IMR-90 (cell line): ENCODE measurements at regions not wholly inside any gene's neighbourhood (a gene's known extent, or its start where the extent isn't known, plus 50 kb on each side); places are given as distances from the start of the nearest gene placed in this dataset.

ENCODE experiments used
- ATAC-seq: fragments of 200-7000 bp; cut with Tn5 transposase; 2 replicates; pipeline ENCODE4 v1.9.1; 2020; ENCODE audit warnings: low read depth, mild to moderate bottlenecking, moderate library complexity
- BruUV-seq: library from RNA; stranded (reverse); fragments of 400-500 nt; replicated peaks from 2 replicates; lab custom pipeline; 2021; lab: Mats Ljungman, UMichigan
- CTCF ChIA-PET: fragments of 300-600 bp; formaldehyde crosslinking; extraction: SDS; loops from one replicate; lab custom pipeline; 2021; ENCODE audit warnings: antibody characterized with exemption; lab: Yijun Ruan, JAX
- POLR2A ChIA-PET: fragments of 300-600 bp; sonication (Branson Sonifier 250); formaldehyde crosslinking; loops from one replicate; lab custom pipeline; 2022; ENCODE audit warnings: antibody characterized with exemption; ENCODE audit not compliant: unreplicated experiment; lab: Charles Lee
- DNase-seq: peaks from one replicate; pipeline ENCODE4 v3.0.0; 2013
- H2AFZ ChIP-seq: replicated peaks from 2 replicates; pipeline ENCODE3; 2013; ENCODE audit warnings: low read length, mild to moderate bottlenecking; ENCODE audit not compliant: poor library complexity
- H2AK5ac ChIP-seq: 2 replicates; pipeline ENCODE4 v1.6.1; 2013; ENCODE audit warnings: low read depth, low read length, inconsistent platforms
- H2AK9ac ChIP-seq: replicated peaks from 2 replicates; pipeline ENCODE3; 2013; ENCODE audit warnings: mild to moderate bottlenecking, low read depth, low read length, moderate library complexity; ENCODE audit not compliant: poor library complexity
- H2BK120ac ChIP-seq: 2 replicates; pipeline ENCODE4 v1.6.1; 2013; ENCODE audit warnings: low read depth, low read length, inconsistent platforms
- H2BK15ac ChIP-seq: 3 replicates; pipeline ENCODE4 v1.6.1; 2013; ENCODE audit warnings: low read depth, low read length, inconsistent platforms
- H2BK20ac ChIP-seq: 2 replicates; pipeline ENCODE4 v1.6.1; 2013; ENCODE audit warnings: low read depth, mild to moderate bottlenecking, inconsistent platforms, low read length, moderate library complexity
- H2BK5ac ChIP-seq: 2 replicates; pipeline ENCODE4 v1.6.1; 2013; ENCODE audit warnings: mild to moderate bottlenecking, low read depth, low read length, inconsistent platforms; ENCODE audit not compliant: poor library complexity, severe bottlenecking
- H3K14ac ChIP-seq: replicated peaks from 2 replicates; pipeline ENCODE4 v1.6.1; 2013; ENCODE audit warnings: low read depth, low read length, inconsistent platforms
- H3K18ac ChIP-seq: 2 replicates; pipeline ENCODE4 v1.6.1; 2013; ENCODE audit warnings: low read depth, low read length, control low read depth
- H3K23ac ChIP-seq: 2 replicates; pipeline ENCODE4 v1.6.1; 2013; ENCODE audit warnings: low read depth, low read length, inconsistent platforms
- H3K27ac ChIP-seq: 2 replicates; pipeline ENCODE4 v1.5.1; 2013; ENCODE audit warnings: mild to moderate bottlenecking, control low read depth, low read length; ENCODE audit not compliant: insufficient read depth
- H3K27me3 ChIP-seq: 2 replicates; pipeline ENCODE4 v1.6.1; 2013; ENCODE audit warnings: low read length; ENCODE audit not compliant: control insufficient read depth, insufficient read depth
- H3K36me3 ChIP-seq: 2 replicates; pipeline ENCODE4 v1.6.1; 2013; ENCODE audit warnings: low read length, mixed read lengths; ENCODE audit not compliant: control insufficient read depth, insufficient read depth
- H3K4ac ChIP-seq: 2 replicates; pipeline ENCODE4 v1.6.1; 2013; ENCODE audit warnings: low read depth, low read length, inconsistent platforms
- H3K4me1 ChIP-seq: 2 replicates; pipeline ENCODE4 v1.6.1; 2013; ENCODE audit warnings: low read length, mixed read lengths; ENCODE audit not compliant: control insufficient read depth, insufficient read depth
- H3K4me2 ChIP-seq: 2 replicates; pipeline ENCODE4 v1.6.1; 2013; ENCODE audit warnings: low read depth, mild to moderate bottlenecking, control low read depth, low read length, moderate library complexity
- H3K4me3 ChIP-seq: 2 replicates; pipeline ENCODE4 v1.5.1; 2013; ENCODE audit warnings: low read depth, mild to moderate bottlenecking, control low read depth, low read length, moderate library complexity; ENCODE audit not compliant: insufficient read depth
- H3K56ac ChIP-seq: 2 replicates; pipeline ENCODE4 v1.6.1; 2013; ENCODE audit warnings: low read length, inconsistent platforms; ENCODE audit not compliant: insufficient read depth; ENCODE audit errors: extremely low read depth
- H3K79me1 ChIP-seq, 2 experiments: 2 replicates each; pipeline ENCODE4 v1.6.1; 2013; ENCODE audit warnings: low read length in 2 of 2, inconsistent platforms in 1 of 2, low read depth in 1 of 2
- H3K9ac ChIP-seq: 2 replicates; pipeline ENCODE4 v1.6.1; 2013; ENCODE audit warnings: low read depth, low read length, control low read depth
- H3K9me1 ChIP-seq: 2 replicates; pipeline ENCODE4 v1.6.1; 2013; ENCODE audit warnings: low read length, inconsistent platforms; ENCODE audit not compliant: insufficient read depth
- H3K9me3 ChIP-seq: 2 replicates; pipeline ENCODE4 v1.6.1; 2013; ENCODE audit warnings: low read length; ENCODE audit not compliant: control insufficient read depth, insufficient read depth
- H4K20me1 ChIP-seq: 2 replicates; pipeline ENCODE4 v1.6.1; 2013; ENCODE audit warnings: low read length, inconsistent platforms; ENCODE audit not compliant: insufficient read depth
- H4K5ac ChIP-seq: 2 replicates; pipeline ENCODE4 v1.6.1; 2013; ENCODE audit warnings: mild to moderate bottlenecking, low read depth, low read length, control low read depth
- H4K8ac ChIP-seq, 2 experiments: 2 replicates each; pipeline ENCODE4 v1.6.1; 2013; ENCODE audit warnings: low read depth in 2 of 2, low read length in 2 of 2, control low read depth in 1 of 2, inconsistent platforms in 1 of 2
- H4K91ac ChIP-seq: 2 replicates; pipeline ENCODE4 v1.6.1; 2013; ENCODE audit warnings: low read depth, low read length, inconsistent platforms; ENCODE audit not compliant: insufficient read depth
- BHLHE40 ChIP-seq: fragments of 150-350 bp; IDR thresholded peaks from 2 replicates; pipeline ENCODE4 v1.6.1; 2016; ENCODE audit warnings: mild to moderate bottlenecking, low read depth, low read length
- CEBPB ChIP-seq: IDR thresholded peaks from 2 replicates; pipeline ENCODE4 v1.6.1; 2012; ENCODE audit warnings: low read depth, low read length, improper control_type of control experiment
- CHD1 ChIP-seq: IDR thresholded peaks from 2 replicates; pipeline ENCODE4 v1.6.1; 2012; ENCODE audit warnings: low read depth, low read length, improper control_type of control experiment
- FOS ChIP-seq: fragments of 150-350 bp; IDR thresholded peaks from 2 replicates; pipeline ENCODE4 v1.6.1; 2016; ENCODE audit warnings: low read depth, low read length
- MAFK ChIP-seq: IDR thresholded peaks from 2 replicates; pipeline ENCODE4 v1.6.1; 2012; ENCODE audit warnings: low read depth, low read length, improper control_type of control experiment
- MAZ ChIP-seq: IDR thresholded peaks from 2 replicates; pipeline ENCODE4 v1.6.1; 2012; ENCODE audit warnings: low read depth, mild to moderate bottlenecking, low read length, improper control_type of control experiment, moderate library complexity, borderline replicate concordance
- MXI1 ChIP-seq: IDR thresholded peaks from 2 replicates; pipeline ENCODE4 v1.6.1; 2012; ENCODE audit warnings: low read depth, mild to moderate bottlenecking, low read length, moderate library complexity, borderline replicate concordance
- NFE2L2 ChIP-seq: fragments of 150-350 bp; IDR thresholded peaks from 2 replicates; pipeline ENCODE4 v1.6.1; 2016; ENCODE audit warnings: low read depth, mild to moderate bottlenecking, low read length
- POLR2A ChIP-seq: IDR thresholded peaks from 2 replicates; pipeline ENCODE4 v1.6.1; 2012; ENCODE audit warnings: mild to moderate bottlenecking, low read depth, low read length
- RAD21 ChIP-seq: IDR thresholded peaks from 2 replicates; pipeline ENCODE4 v1.6.1; 2012; ENCODE audit warnings: low read length, improper control_type of control experiment
- RCOR1 ChIP-seq: IDR thresholded peaks from 2 replicates; pipeline ENCODE4 v1.6.1; 2012; ENCODE audit warnings: mild to moderate bottlenecking, low read length, improper control_type of control experiment; ENCODE audit not compliant: insufficient replicate concordance
- RFX5 ChIP-seq: IDR thresholded peaks from 2 replicates; pipeline ENCODE4 v1.8.0; 2012; ENCODE audit warnings: low read depth, mild to moderate bottlenecking, low read length, moderate library complexity
- SMC3 ChIP-seq: fragments of 150-350 bp; IDR thresholded peaks from 2 replicates; pipeline ENCODE4 v1.6.1; 2016; ENCODE audit warnings: low read depth, mild to moderate bottlenecking, antibody characterized with exemption, low read length, moderate library complexity
- WGBS, 2 experiments: methylation state at CpG; one replicate each; pipeline versions ENCODE4 v1.1.5 to v1.1.7; 2013; ENCODE audit warnings: missing lambda C conversion rate in 2 of 2; ENCODE audit not compliant: insufficient read length in 1 of 2; ENCODE audit errors: extremely low coverage in 2 of 2; 5-methylcytosine and 5-hydroxymethylcytosine counted together
- dilution Hi-C: fragments of 300-500 bp; cut with HindIII; formaldehyde crosslinking; loops from one replicate; pipeline ENCODE4 v1.14.3; 2018; ENCODE audit warnings: low sequenced_read_pairs; ENCODE audit not compliant: unreplicated experiment
- in situ Hi-C: fragments of 300-500 bp; cut with MboI; formaldehyde crosslinking; loops from 3 replicates; pipeline ENCODE4 v1.14.3; 2019; ENCODE audit warnings: low sequenced_read_pairs, inconsistent platforms, mixed read lengths
- intact Hi-C: fragments of 100-400 bp; cut with micrococcal nuclease; formaldehyde crosslinking; loops from 2 replicates; pipeline ENCODE4 v1.10.0; 2022
- TF ChIP-seq, protein P1 (sequence below): fragments of 150-350 bp; IDR thresholded peaks from 2 replicates; pipeline ENCODE4 v1.6.1; 2016; ENCODE audit warnings: low read depth, mild to moderate bottlenecking, low read length, moderate library complexity, borderline replicate concordance
- TF ChIP-seq, protein P2 (sequence below): conservative IDR thresholded peaks from 2 replicates; pipeline ENCODE4 v1.5.1; 2012; ENCODE audit warnings: mild to moderate bottlenecking, low read depth, low read length, improper control_type of control experiment
- TF ChIP-seq, protein P3 (sequence below): fragments of 150-350 bp; IDR thresholded peaks from 2 replicates; pipeline ENCODE4 v1.6.1; 2017; ENCODE audit warnings: mild to moderate bottlenecking, antibody characterized with exemption, low read length, low read depth

DNA sequence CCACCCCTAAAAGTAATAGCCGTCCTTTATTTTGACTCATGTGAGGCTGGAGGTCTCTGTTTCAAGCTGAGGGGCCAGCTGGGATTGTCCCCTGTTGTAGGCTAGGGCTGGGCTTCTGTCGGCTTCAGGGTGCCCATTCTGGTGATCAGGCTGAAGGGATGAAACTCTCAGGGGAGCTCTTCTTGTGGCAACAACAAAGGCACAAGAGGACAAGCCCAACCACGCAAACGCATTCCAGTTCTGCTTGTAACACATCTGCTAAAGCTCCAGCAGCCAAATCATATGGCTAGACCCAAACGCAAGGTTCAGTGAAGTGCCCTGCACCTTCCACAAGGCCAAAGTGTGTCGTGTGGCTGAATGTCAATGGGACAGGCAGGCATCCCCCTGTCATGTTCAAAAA, 405.7 kb downstream of the INHBA start:
- ATAC-seq = no peak
- Histone ChIP-seq H3K79me1 (no peaks in the 10 kb centered on the region), H2BK120ac (no peak overlapping the region), H4K20me1 (no peaks in the 10 kb centered on the region), H2AK5ac (0 out of 2 replicates have a peak overlapping the region, but pooled peaks have one; percentile 33), H4K8ac (no peak overlapping the region), H3K4me1 (no peaks in the 10 kb centered on the region), H3K9me3 (no peaks in the 10 kb centered on the region), H3K4ac (no peak overlapping the region), H3K23ac (no peak overlapping the region), H3K9me1 (no peaks in the 10 kb centered on the region), H3K9ac (no peak overlapping the region), H3K27me3 (no peaks in the 10 kb centered on the region), H3K4me2 (no peak overlapping the region), H2AFZ (peak overlapping the region; percentile 70), H3K27ac (no peak overlapping the region), H4K5ac (no peak overlapping the region), H3K36me3 (no peaks in the 10 kb centered on the region), H3K14ac (peak overlapping the region; percentile 15; the same call in 1 of the 2 replicates), H2BK5ac (no peak overlapping the region), H3K4me3 (no peak overlapping the region), H3K56ac (no peak overlapping the region), H2AK9ac (no peak overlapping the region), H2BK20ac (no peak overlapping the region), H3K18ac (no peak overlapping the region), H4K91ac (no peak overlapping the region), H2BK15ac (no peak overlapping the region; the same call in 2 of the 3 replicates)
- no peak for DNase-seq
- CTCF ChIA-PET = no interaction called here
- TF ChIP-seq RAD21 (no peak), RFX5 (no peak), FOS (no peak), SMC3 (no peak), RCOR1 (no peak), MAZ (no peak), MAFK (no peak), CEBPB (no peak), NFE2L2 (no peak), MXI1 (no peak), BHLHE40 (no peak), POLR2A (no peak), CHD1 (no peak)
- TF ChIP-seq, protein P1, sequence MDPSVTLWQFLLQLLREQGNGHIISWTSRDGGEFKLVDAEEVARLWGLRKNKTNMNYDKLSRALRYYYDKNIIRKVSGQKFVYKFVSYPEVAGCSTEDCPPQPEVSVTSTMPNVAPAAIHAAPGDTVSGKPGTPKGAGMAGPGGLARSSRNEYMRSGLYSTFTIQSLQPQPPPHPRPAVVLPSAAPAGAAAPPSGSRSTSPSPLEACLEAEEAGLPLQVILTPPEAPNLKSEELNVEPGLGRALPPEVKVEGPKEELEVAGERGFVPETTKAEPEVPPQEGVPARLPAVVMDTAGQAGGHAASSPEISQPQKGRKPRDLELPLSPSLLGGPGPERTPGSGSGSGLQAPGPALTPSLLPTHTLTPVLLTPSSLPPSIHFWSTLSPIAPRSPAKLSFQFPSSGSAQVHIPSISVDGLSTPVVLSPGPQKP = no peak
- TF ChIP-seq, protein P2, sequence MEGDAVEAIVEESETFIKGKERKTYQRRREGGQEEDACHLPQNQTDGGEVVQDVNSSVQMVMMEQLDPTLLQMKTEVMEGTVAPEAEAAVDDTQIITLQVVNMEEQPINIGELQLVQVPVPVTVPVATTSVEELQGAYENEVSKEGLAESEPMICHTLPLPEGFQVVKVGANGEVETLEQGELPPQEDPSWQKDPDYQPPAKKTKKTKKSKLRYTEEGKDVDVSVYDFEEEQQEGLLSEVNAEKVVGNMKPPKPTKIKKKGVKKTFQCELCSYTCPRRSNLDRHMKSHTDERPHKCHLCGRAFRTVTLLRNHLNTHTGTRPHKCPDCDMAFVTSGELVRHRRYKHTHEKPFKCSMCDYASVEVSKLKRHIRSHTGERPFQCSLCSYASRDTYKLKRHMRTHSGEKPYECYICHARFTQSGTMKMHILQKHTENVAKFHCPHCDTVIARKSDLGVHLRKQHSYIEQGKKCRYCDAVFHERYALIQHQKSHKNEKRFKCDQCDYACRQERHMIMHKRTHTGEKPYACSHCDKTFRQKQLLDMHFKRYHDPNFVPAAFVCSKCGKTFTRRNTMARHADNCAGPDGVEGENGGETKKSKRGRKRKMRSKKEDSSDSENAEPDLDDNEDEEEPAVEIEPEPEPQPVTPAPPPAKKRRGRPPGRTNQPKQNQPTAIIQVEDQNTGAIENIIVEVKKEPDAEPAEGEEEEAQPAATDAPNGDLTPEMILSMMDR = no peak
- TF ChIP-seq, protein P3, sequence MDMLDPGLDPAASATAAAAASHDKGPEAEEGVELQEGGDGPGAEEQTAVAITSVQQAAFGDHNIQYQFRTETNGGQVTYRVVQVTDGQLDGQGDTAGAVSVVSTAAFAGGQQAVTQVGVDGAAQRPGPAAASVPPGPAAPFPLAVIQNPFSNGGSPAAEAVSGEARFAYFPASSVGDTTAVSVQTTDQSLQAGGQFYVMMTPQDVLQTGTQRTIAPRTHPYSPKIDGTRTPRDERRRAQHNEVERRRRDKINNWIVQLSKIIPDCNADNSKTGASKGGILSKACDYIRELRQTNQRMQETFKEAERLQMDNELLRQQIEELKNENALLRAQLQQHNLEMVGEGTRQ = no peak
- WGBS, 2 experiments = 82% methylated on average over 3 of the region's 6 CpGs; no CpG with 5 or more reads in 1 of the 2 experiments
- in situ Hi-C loops (no loop called here), intact Hi-C loops (no loop called here), dilution Hi-C loops (no loop called here)
- no TSS peak for BruUV-seq
- POLR2A ChIA-PET = no interaction called here
